ENCODE measurements at regions not wholly inside any gene's neighbourhood (a gene's known extent, or its start where the extent isn't known, plus 50 kb on each side); places are given as distances from the start of the nearest gene placed in this dataset.

- no peaks in the 10 kb centered on the region for H3K4me1 Mint-ChIP-seq
- H3K27ac Mint-ChIP-seq, result no peak overlapping the region
- H3K4me3 Mint-ChIP-seq, result no peak overlapping the region
These were observed 150.6 kb upstream of the TCF4 start for GRCh38 chr18:55738483-55739114.

GRCh38 chr18:55737781-55738468, 149.9 kb upstream of the TCF4 start:
- Mint-ChIP-seq H3K4me1 (no peaks in the 10 kb centered on the region), H3K27me3 (ENCODE audit: low read depth) (peaks cover 3% of the 10 kb centered on the region), H3K9me3 (no peaks in the 10 kb centered on the region), H3K36me3 (ENCODE audit: low read depth) (no peaks in the 10 kb centered on the region), H3K27ac (no peak overlapping the region), H3K4me3 (no peak overlapping the region)
- TF ChIP-seq CTCF (IDR thresholded peaks at IDR 0.05; ENCODE audit: unreplicated experiment in 3 of 3), result no peak

More at GRCh38 chr18:55738483-55739114, 150.6 kb upstream of the TCF4 start:
- Mint-ChIP-seq H3K9me3 (no peaks in the 10 kb centered on the region), H3K27me3 (ENCODE audit: low read depth) (peaks cover 3% of the 10 kb centered on the region), H3K36me3 (ENCODE audit: low read depth) (no peaks in the 10 kb centered on the region)
- TF ChIP-seq CTCF (IDR thresholded peaks at IDR 0.05; ENCODE audit: unreplicated experiment in 3 of 3), result no peak

- no peak overlapping the region for H3K27ac Mint-ChIP-seq
These were observed 149.3 kb upstream of the TCF4 start for GRCh38 chr18:55737266-55737665.

GRCh38 chr18:55735969-55736368, 148.0 kb upstream of the TCF4 start:
- no peaks in the 10 kb centered on the region for H3K9me3 Mint-ChIP-seq
- H3K36me3 Mint-ChIP-seq (ENCODE audit: low read depth), result no peaks in the 10 kb centered on the region
- no peak overlapping the region for H3K4me3 Mint-ChIP-seq
- TF ChIP-seq CTCF (IDR thresholded peaks at IDR 0.05; ENCODE audit: unreplicated experiment in 3 of 3), result no peak
- no peak overlapping the region for H3K27ac Mint-ChIP-seq
- peaks cover 3% of the 10 kb centered on the region for H3K27me3 Mint-ChIP-seq (ENCODE audit: low read depth)
- no peaks in the 10 kb centered on the region for H3K4me1 Mint-ChIP-seq

More at GRCh38 chr18:55737266-55737665, 149.3 kb upstream of the TCF4 start:
- Mint-ChIP-seq H3K4me1 (no peaks in the 10 kb centered on the region), H3K27me3 (ENCODE audit: low read depth) (peaks cover 3% of the 10 kb centered on the region), H3K4me3 (no peak overlapping the region), H3K9me3 (no peaks in the 10 kb centered on the region), H3K36me3 (ENCODE audit: low read depth) (no peaks in the 10 kb centered on the region)
- TF ChIP-seq CTCF (IDR thresholded peaks at IDR 0.05; ENCODE audit: unreplicated experiment in 3 of 3), result no peak

GRCh38 chr18:55735199-55735855, 147.3 kb upstream of the TCF4 start:
- Mint-ChIP-seq H3K9me3 (no peaks in the 10 kb centered on the region), H3K4me1 (no peaks in the 10 kb centered on the region), H3K27ac (no peak overlapping the region), H3K36me3 (ENCODE audit: low read depth) (no peaks in the 10 kb centered on the region), H3K4me3 (no peak overlapping the region), H3K27me3 (ENCODE audit: low read depth) (peaks cover 3% of the 10 kb centered on the region)
- TF ChIP-seq CTCF (IDR thresholded peaks at IDR 0.05; ENCODE audit: unreplicated experiment in 3 of 3), result no peak

Measured in nephron (organoid).